WTC11 (cell line): ENCODE measurements at regions not wholly inside any gene's neighbourhood (a gene's known extent, or its start where the extent isn't known, plus 50 kb on each side); places are given as distances from the start of the nearest gene placed in this dataset.
"Not testable (repeated sequence)": the region's sequence is repeated elsewhere in the genome, so short reads cannot be mapped to it uniquely, and the experiment has no call there.

Experiments used
- CBFB ChIP-seq: sonication (generic); formaldehyde crosslinking; IDR thresholded peaks from 2 replicates; pipeline ENCODE4 v1.8.1; 2022; ENCODE audit warnings: mild to moderate bottlenecking, low read depth, missing genetic modification reagents
- ETV6 ChIP-seq: sonication (generic); formaldehyde crosslinking; IDR thresholded peaks from 2 replicates; pipeline ENCODE4 v1.8.1; 2022; ENCODE audit warnings: mild to moderate bottlenecking, missing genetic modification reagents
- FOXK1 ChIP-seq: sonication (generic); formaldehyde crosslinking; IDR thresholded peaks from 2 replicates; pipeline ENCODE4 v1.8.0; 2022; ENCODE audit warnings: mild to moderate bottlenecking, moderate library complexity, missing genetic modification reagents
- FOXP1 ChIP-seq: sonication (generic); formaldehyde crosslinking; IDR thresholded peaks from 2 replicates; pipeline ENCODE4 v1.8.0; 2022; ENCODE audit warnings: missing genetic modification reagents, mild to moderate bottlenecking, moderate library complexity, borderline replicate concordance
- NFYB ChIP-seq: sonication (generic); formaldehyde crosslinking; conservative IDR thresholded peaks from 2 replicates; pipeline ENCODE4 v1.8.0; 2022; ENCODE audit warnings: low read depth, missing genetic modification reagents
- NR1H2 ChIP-seq: sonication (generic); formaldehyde crosslinking; IDR thresholded peaks from 2 replicates; pipeline ENCODE4 v1.9.0; 2021; ENCODE audit warnings: mild to moderate bottlenecking, moderate library complexity, missing genetic modification reagents
- ZNF671 ChIP-seq: fragments of 250-450 bp; sonication (Bioruptor Pico); IDR thresholded peaks from 2 replicates; pipeline ENCODE4 v1.8.0; 2021; ENCODE audit warnings: mild to moderate bottlenecking
- TF ChIP-seq, protein P1 (sequence below): sonication (generic); formaldehyde crosslinking; IDR thresholded peaks from 2 replicates; pipeline ENCODE4 v1.8.1; 2023; ENCODE audit warnings: mild to moderate bottlenecking, missing genetic modification reagents, borderline replicate concordance
- TF ChIP-seq, protein P2 (sequence below): sonication (generic); formaldehyde crosslinking; conservative IDR thresholded peaks from 2 replicates; pipeline ENCODE4 v1.8.1; 2022; ENCODE audit warnings: mild to moderate bottlenecking, missing genetic modification reagents
- TF ChIP-seq, protein P3 (sequence below): fragments of 200-600 bp; IDR thresholded peaks from 2 replicates; pipeline ENCODE4 v1.8.0; 2022; ENCODE audit warnings: antibody characterized with exemption
- TF ChIP-seq, protein P4 (sequence below): sonication (generic); formaldehyde crosslinking; IDR thresholded peaks from 2 replicates; pipeline ENCODE4 v1.8.0; 2022; ENCODE audit warnings: mild to moderate bottlenecking, missing genetic modification reagents
- TF ChIP-seq, protein P5 (sequence below): sonication (generic); formaldehyde crosslinking; IDR thresholded peaks from 2 replicates; pipeline ENCODE4 v1.8.0; 2022; ENCODE audit warnings: mild to moderate bottlenecking, missing genetic modification reagents
- TF ChIP-seq, protein P6 (sequence below): sonication (generic); formaldehyde crosslinking; IDR thresholded peaks from 2 replicates; pipeline ENCODE4 v1.8.1; 2022; ENCODE audit warnings: mild to moderate bottlenecking, missing genetic modification reagents, moderate library complexity, borderline replicate concordance

DNA sequence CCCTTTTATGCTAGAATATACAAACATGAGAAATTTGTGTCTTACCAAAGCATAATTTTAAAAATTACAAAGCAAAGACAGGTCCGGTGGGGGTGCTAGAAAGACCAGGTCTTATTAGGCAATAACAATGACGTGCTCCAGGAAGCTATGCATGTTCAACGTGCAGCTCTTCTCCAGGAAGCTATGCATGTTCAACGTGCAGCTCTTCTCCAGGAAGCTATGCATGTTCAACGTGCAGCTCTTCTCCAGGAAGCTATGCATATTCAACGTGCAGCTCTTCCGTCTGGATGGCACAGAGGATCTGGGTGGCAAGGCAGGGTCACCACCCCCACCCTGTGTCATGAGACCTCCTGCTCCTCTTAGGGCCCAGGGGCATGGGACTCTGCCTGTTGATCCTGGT, 51.9 kb upstream of the PROP1 start:
- TF ChIP-seq, protein P1, sequence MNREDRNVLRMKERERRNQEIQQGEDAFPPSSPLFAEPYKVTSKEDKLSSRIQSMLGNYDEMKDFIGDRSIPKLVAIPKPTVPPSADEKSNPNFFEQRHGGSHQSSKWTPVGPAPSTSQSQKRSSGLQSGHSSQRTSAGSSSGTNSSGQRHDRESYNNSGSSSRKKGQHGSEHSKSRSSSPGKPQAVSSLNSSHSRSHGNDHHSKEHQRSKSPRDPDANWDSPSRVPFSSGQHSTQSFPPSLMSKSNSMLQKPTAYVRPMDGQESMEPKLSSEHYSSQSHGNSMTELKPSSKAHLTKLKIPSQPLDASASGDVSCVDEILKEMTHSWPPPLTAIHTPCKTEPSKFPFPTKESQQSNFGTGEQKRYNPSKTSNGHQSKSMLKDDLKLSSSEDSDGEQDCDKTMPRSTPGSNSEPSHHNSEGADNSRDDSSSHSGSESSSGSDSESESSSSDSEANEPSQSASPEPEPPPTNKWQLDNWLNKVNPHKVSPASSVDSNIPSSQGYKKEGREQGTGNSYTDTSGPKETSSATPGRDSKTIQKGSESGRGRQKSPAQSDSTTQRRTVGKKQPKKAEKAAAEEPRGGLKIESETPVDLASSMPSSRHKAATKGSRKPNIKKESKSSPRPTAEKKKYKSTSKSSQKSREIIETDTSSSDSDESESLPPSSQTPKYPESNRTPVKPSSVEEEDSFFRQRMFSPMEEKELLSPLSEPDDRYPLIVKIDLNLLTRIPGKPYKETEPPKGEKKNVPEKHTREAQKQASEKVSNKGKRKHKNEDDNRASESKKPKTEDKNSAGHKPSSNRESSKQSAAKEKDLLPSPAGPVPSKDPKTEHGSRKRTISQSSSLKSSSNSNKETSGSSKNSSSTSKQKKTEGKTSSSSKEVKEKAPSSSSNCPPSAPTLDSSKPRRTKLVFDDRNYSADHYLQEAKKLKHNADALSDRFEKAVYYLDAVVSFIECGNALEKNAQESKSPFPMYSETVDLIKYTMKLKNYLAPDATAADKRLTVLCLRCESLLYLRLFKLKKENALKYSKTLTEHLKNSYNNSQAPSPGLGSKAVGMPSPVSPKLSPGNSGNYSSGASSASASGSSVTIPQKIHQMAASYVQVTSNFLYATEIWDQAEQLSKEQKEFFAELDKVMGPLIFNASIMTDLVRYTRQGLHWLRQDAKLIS (CRISPR knock-in tag) = not testable (repeated sequence)
- TF ChIP-seq, protein P2, sequence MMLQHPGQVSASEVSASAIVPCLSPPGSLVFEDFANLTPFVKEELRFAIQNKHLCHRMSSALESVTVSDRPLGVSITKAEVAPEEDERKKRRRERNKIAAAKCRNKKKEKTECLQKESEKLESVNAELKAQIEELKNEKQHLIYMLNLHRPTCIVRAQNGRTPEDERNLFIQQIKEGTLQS (CRISPR knock-in tag) = not testable (repeated sequence)
- TF ChIP-seq FOXP1; NR1H2 (CRISPR knock-in tag); FOXK1 (CRISPR knock-in tag); ETV6 (CRISPR knock-in tag); NFYB (CRISPR knock-in tag); CBFB; ZNF671 (CRISPR knock-in tag): not testable (repeated sequence)
- TF ChIP-seq, protein P3, sequence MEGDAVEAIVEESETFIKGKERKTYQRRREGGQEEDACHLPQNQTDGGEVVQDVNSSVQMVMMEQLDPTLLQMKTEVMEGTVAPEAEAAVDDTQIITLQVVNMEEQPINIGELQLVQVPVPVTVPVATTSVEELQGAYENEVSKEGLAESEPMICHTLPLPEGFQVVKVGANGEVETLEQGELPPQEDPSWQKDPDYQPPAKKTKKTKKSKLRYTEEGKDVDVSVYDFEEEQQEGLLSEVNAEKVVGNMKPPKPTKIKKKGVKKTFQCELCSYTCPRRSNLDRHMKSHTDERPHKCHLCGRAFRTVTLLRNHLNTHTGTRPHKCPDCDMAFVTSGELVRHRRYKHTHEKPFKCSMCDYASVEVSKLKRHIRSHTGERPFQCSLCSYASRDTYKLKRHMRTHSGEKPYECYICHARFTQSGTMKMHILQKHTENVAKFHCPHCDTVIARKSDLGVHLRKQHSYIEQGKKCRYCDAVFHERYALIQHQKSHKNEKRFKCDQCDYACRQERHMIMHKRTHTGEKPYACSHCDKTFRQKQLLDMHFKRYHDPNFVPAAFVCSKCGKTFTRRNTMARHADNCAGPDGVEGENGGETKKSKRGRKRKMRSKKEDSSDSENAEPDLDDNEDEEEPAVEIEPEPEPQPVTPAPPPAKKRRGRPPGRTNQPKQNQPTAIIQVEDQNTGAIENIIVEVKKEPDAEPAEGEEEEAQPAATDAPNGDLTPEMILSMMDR = not testable (repeated sequence)
- TF ChIP-seq, protein P4, sequence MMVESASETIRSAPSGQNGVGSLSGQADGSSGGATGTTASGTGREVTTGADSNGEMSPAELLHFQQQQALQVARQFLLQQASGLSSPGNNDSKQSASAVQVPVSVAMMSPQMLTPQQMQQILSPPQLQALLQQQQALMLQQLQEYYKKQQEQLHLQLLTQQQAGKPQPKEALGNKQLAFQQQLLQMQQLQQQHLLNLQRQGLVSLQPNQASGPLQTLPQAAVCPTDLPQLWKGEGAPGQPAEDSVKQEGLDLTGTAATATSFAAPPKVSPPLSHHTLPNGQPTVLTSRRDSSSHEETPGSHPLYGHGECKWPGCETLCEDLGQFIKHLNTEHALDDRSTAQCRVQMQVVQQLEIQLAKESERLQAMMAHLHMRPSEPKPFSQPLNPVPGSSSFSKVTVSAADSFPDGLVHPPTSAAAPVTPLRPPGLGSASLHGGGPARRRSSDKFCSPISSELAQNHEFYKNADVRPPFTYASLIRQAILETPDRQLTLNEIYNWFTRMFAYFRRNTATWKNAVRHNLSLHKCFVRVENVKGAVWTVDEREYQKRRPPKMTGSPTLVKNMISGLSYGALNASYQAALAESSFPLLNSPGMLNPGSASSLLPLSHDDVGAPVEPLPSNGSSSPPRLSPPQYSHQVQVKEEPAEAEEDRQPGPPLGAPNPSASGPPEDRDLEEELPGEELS (CRISPR knock-in tag) = not testable (repeated sequence)
- TF ChIP-seq, protein P5, sequence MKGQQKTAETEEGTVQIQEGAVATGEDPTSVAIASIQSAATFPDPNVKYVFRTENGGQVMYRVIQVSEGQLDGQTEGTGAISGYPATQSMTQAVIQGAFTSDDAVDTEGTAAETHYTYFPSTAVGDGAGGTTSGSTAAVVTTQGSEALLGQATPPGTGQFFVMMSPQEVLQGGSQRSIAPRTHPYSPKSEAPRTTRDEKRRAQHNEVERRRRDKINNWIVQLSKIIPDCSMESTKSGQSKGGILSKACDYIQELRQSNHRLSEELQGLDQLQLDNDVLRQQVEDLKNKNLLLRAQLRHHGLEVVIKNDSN (CRISPR knock-in tag) = not testable (repeated sequence)
- TF ChIP-seq, protein P6, sequence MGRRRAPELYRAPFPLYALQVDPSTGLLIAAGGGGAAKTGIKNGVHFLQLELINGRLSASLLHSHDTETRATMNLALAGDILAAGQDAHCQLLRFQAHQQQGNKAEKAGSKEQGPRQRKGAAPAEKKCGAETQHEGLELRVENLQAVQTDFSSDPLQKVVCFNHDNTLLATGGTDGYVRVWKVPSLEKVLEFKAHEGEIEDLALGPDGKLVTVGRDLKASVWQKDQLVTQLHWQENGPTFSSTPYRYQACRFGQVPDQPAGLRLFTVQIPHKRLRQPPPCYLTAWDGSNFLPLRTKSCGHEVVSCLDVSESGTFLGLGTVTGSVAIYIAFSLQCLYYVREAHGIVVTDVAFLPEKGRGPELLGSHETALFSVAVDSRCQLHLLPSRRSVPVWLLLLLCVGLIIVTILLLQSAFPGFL (CRISPR knock-in tag) = not testable (repeated sequence)
